OCI-LY7 (cell line): ENCODE measurements at regions not wholly inside any gene's neighbourhood (a gene's known extent, or its start where the extent isn't known, plus 50 kb on each side); places are given as distances from the start of the nearest gene placed in this dataset.

Experiments
- CTCF ChIP-seq: fragments of 200-600 bp; sonication (generic); conservative IDR thresholded peaks from 2 replicates; pipeline ENCODE4 v1.5.1; 2014; ENCODE audit warnings: mild to moderate bottlenecking, antibody characterized with exemption, low read length, moderate library complexity, mixed read lengths
- EZH2phosphoT487 ChIP-seq: fragments of 200-600 bp; sonication (generic); IDR thresholded peaks from 2 replicates; pipeline ENCODE4 v1.6.1; 2018; ENCODE audit warnings: low read depth, borderline replicate concordance, mild to moderate bottlenecking, mixed run types, antibody characterized with exemption, low read length, moderate library complexity, mixed read lengths

GRCh38 chr10:52409928-52410327 lies 95.8 kb downstream of the DKK1 start:
- no peak for TF ChIP-seq CTCF
- no peak for TF ChIP-seq EZH2phosphoT487
